AG09319 (cell line): ENCODE measurements at regions not wholly inside any gene's neighbourhood (a gene's known extent, or its start where the extent isn't known, plus 50 kb on each side); places are given as distances from the start of the nearest gene placed in this dataset.

Experiments used
- DNase-seq: peaks from one replicate; pipeline ENCODE4 v3.0.0-alpha.2; 2010; ENCODE audit warnings: low read depth; ENCODE audit errors: extremely low read depth
- TF ChIP-seq, protein P1 (sequence below): IDR thresholded peaks from 2 replicates; pipeline ENCODE4 v1.5.1; 2011; ENCODE audit warnings: low read depth, mild to moderate bottlenecking, inconsistent platforms, low read length, moderate library complexity

DNA sequence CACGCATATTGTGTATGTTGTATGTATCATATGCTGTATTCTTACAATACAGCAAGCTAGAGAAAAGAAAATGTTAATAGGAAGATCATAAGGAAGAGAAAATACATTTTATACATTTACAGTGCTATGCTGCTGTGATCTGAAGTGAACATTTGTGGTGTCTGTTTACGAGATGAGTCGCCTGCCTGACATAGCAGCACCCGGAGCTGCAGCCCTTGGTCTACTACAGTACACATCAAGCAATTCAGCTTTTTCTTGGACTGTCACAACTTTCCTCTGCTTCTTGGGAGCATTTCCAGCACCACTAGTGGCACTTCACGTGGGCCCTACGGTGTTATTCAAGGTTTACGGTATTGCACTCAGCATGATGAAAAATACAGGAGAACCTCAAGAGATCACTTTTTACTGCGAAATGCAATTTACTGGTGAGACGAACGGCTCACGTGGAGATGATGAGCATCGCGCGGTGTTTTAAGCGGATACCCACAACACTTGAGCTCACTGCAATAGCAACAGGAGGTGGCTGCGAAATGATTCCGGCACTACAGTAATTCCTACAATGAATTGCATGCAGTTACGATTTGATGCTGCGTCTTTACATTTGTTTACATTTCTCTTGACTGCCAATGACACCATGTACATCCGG lies 308.4 kb downstream of the FGF9 start:
- TF ChIP-seq, protein P1, sequence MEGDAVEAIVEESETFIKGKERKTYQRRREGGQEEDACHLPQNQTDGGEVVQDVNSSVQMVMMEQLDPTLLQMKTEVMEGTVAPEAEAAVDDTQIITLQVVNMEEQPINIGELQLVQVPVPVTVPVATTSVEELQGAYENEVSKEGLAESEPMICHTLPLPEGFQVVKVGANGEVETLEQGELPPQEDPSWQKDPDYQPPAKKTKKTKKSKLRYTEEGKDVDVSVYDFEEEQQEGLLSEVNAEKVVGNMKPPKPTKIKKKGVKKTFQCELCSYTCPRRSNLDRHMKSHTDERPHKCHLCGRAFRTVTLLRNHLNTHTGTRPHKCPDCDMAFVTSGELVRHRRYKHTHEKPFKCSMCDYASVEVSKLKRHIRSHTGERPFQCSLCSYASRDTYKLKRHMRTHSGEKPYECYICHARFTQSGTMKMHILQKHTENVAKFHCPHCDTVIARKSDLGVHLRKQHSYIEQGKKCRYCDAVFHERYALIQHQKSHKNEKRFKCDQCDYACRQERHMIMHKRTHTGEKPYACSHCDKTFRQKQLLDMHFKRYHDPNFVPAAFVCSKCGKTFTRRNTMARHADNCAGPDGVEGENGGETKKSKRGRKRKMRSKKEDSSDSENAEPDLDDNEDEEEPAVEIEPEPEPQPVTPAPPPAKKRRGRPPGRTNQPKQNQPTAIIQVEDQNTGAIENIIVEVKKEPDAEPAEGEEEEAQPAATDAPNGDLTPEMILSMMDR, result no peak
- no peak for DNase-seq

DNA sequence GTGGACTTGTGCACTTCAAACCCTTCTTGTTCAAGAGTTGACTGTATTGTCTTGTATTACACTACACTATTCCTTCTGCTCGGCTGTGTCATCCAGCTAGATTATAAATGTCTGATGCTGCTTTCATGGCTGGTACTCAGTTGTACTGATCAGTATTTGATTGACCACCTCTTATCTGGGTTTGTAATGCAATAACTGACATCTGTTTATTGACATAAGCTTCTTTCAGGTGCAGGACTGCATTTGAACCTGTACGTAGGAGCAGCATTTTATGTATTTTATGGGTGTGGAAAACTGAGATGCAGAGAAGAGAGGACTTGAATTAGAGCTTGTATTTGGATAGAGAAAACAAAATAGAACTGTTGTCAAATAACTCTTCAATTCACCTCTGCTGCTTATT lies 309.2 kb downstream of the FGF9 start:
- TF ChIP-seq, protein P1, result no peak
- no peak for DNase-seq

DNA sequence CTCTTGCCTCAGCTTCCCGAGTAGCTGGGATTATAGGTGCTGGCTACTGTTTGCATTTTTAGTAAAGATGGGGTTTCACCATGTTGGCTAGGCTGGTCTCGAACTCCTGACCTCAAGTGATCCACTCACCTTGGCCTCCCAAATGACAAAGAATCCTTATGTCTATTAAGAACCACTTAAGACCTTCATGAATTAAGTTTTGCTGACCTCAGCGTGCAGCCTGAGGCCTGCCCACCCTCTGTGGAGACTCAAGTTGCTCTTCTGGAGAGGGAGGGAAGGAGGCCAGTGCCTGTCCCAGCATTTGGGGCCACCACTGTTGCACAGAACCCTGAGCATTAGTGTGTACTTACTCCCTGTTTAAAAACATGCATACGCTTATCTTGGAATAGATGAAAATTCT lies 313.3 kb downstream of the FGF9 start:
- DNase-seq, result no peak
- TF ChIP-seq, protein P1, result no peak

DNA sequence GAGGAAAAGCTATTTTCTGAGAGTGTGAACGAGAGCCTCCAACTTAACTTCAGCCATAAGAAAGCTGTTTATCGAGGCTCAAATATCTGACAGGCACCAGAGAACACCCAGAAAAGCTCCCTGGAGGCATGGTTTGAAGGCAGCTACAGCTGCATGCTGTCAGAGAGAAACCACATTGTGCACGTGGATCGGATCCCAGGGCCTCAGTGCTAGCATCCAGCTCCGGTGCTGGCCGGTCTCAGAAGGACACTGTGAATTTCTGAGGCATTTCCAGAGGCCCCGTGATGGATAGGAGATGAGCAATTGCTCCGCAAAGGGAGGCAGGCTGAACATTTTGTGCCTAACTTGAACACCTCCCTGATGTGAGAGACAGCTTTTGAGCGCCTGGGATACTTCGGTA lies 315.7 kb downstream of the FGF9 start:
- TF ChIP-seq, protein P1, result no peak
- no peak for DNase-seq

DNA sequence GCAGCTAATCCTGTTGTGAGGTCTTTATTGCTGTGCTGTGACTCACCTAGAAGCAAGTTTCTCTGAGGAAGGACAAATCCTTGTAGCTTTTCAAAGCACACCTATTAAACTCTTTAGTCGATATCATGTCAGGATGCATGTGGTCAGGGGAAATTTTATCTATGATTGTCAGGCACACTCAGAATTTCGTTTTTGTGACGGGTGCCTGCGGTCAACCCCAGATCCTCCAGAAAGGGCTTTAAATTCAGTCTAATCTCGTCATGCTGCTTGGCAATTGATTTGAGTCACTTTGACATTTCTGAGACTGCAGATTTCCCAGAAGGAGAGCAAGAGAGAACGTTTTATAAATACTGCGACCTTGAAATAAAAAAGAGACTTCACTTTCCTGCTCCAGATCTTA lies 316.9 kb downstream of the FGF9 start:
- DNase-seq, result no peak
- TF ChIP-seq, protein P1, result no peak

DNA sequence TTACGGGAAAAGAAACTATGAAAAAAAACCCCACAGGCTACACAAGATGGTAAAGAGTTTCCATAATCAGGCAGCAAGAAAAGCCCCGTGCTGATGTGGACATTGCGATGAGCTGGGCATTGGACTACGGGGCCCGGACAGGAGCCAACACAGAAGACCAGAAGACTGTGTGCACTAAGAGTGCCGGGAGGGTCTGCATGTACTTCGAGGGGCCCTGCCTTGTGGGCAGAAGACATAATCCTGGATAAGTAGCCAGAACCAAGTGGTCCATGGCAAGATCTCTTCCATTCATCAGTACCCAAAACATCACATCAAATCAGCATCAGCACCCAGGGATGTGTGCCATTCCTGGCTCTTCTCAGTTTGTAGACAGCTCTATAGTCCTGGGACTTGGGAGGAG lies 317.8 kb downstream of the FGF9 start:
- no peak for DNase-seq
- TF ChIP-seq, protein P1, result no peak

DNA sequence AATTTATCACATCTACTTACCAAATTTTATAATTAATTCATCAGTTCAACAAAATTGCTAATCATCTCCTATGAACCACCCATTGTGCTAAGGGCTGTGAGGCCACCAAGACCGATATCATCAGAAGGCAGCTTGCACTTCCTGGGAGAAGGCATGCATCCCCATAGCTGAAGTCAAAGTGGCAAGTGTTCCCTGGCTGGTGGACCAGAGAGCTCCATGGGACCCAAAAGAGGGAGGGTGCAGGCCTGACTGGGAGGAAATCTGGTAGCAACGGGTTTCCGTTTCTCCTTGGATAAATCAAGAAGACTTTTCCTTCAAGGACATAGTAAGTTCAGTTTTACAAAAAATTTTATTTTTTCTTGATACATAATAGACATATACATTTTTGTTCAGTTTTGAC lies 325.2 kb downstream of the FGF9 start:
- TF ChIP-seq, protein P1, result no peak
- no peak for DNase-seq
